Daoy (cell line): ENCODE measurements at regions not wholly inside any gene's neighbourhood (a gene's known extent, or its start where the extent isn't known, plus 50 kb on each side); places are given as distances from the start of the nearest gene placed in this dataset.

Experiments
- DNase-seq: peaks from one replicate; pipeline ENCODE4 v3.0.0-alpha.2; 2015; ENCODE audit warnings: low read depth

- DNase-seq: no peak
Measured at GRCh38 chr12:40618636-40619035, 73.6 kb upstream of the CNTN1 start.

DNA sequence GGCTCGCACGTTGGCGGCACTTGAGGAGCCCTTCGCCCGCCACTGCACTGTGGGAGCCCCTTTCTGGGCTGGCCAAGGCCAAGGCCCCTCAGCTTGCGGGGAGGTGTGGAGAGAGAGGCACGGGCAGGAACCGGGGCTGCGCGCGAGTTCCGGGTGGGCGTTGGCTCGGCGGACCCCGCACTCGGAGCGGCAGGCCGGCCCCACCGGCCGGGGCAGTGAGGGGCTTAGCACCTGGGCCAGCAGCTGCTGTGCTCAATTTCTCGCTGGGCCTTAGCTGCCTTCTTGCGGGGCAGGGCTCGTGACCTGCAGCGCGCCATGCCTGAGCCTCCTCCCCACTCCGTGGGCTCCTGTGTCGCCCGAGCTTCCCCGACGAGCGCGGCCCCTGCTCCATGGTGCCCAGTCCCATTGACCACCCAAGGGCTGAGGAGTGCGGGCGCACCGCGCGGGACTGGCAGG, 71.6 kb upstream of the CNTN1 start:
- DNase-seq: no peak

GRCh38 chr12:40622246-40622838, 69.9 kb upstream of the CNTN1 start:
- DNase-seq: peak; percentile 2

DNA sequence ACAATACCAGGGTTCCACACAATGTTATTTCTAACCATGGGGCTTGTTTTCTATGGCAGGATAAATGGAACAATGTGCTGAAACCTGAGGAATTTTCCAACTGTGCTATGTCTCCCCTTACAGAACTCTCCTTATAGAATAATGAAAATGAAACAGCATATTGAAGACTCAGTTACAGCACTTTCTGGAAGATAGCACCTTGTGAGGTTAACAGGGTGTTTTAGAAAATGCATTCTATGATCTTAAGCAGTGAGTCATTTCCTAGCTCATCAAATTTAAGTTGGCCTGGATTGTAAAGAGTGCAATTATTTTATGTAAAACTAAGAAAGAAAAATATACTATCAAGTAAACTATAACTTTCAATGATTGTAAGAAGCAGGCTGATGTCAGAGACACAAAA, 60.1 kb upstream of the CNTN1 start:
- DNase-seq: no peak

- no peak for DNase-seq
Measured at GRCh38 chr12:40632933-40633332, 59.3 kb upstream of the CNTN1 start.

- no peak for DNase-seq
Measured at GRCh38 chr12:40634517-40635131, 57.6 kb upstream of the CNTN1 start.

GRCh38 chr12:40635141-40635731, 57.0 kb upstream of the CNTN1 start:
- no peak for DNase-seq
